IMR-90 (cell line): ENCODE measurements at regions not wholly inside any gene's neighbourhood (a gene's known extent, or its start where the extent isn't known, plus 50 kb on each side); places are given as distances from the start of the nearest gene placed in this dataset.
A peak's percentile ranks its signal among the peaks of the same experiment; 100 is the strongest.

ENCODE experiments used
- ATAC-seq: fragments of 200-7000 bp; cut with Tn5 transposase; 2 replicates; pipeline ENCODE4 v1.9.1; 2020; ENCODE audit warnings: low read depth, mild to moderate bottlenecking, moderate library complexity
- BruUV-seq: library from RNA; stranded (reverse); fragments of 400-500 nt; replicated peaks from 2 replicates; lab custom pipeline; 2021; lab: Mats Ljungman, UMichigan
- CTCF ChIA-PET: fragments of 300-600 bp; formaldehyde crosslinking; extraction: SDS; loops from one replicate; lab custom pipeline; 2021; ENCODE audit warnings: antibody characterized with exemption; lab: Yijun Ruan, JAX
- POLR2A ChIA-PET: fragments of 300-600 bp; sonication (Branson Sonifier 250); formaldehyde crosslinking; loops from one replicate; lab custom pipeline; 2022; ENCODE audit warnings: antibody characterized with exemption; ENCODE audit not compliant: unreplicated experiment; lab: Charles Lee
- DNase-seq: peaks from one replicate; pipeline ENCODE4 v3.0.0; 2013
- H2AFZ ChIP-seq: replicated peaks from 2 replicates; pipeline ENCODE3; 2013; ENCODE audit warnings: low read length, mild to moderate bottlenecking; ENCODE audit not compliant: poor library complexity
- H2AK5ac ChIP-seq: 2 replicates; pipeline ENCODE4 v1.6.1; 2013; ENCODE audit warnings: low read depth, low read length, inconsistent platforms
- H2AK9ac ChIP-seq: replicated peaks from 2 replicates; pipeline ENCODE3; 2013; ENCODE audit warnings: mild to moderate bottlenecking, low read depth, low read length, moderate library complexity; ENCODE audit not compliant: poor library complexity
- H2BK120ac ChIP-seq: 2 replicates; pipeline ENCODE4 v1.6.1; 2013; ENCODE audit warnings: low read depth, low read length, inconsistent platforms
- H2BK15ac ChIP-seq: 3 replicates; pipeline ENCODE4 v1.6.1; 2013; ENCODE audit warnings: low read depth, low read length, inconsistent platforms
- H2BK20ac ChIP-seq: 2 replicates; pipeline ENCODE4 v1.6.1; 2013; ENCODE audit warnings: low read depth, mild to moderate bottlenecking, inconsistent platforms, low read length, moderate library complexity
- H2BK5ac ChIP-seq: 2 replicates; pipeline ENCODE4 v1.6.1; 2013; ENCODE audit warnings: mild to moderate bottlenecking, low read depth, low read length, inconsistent platforms; ENCODE audit not compliant: poor library complexity, severe bottlenecking
- H3K14ac ChIP-seq: replicated peaks from 2 replicates; pipeline ENCODE4 v1.6.1; 2013; ENCODE audit warnings: low read depth, low read length, inconsistent platforms
- H3K18ac ChIP-seq: 2 replicates; pipeline ENCODE4 v1.6.1; 2013; ENCODE audit warnings: low read depth, low read length, control low read depth
- H3K23ac ChIP-seq: 2 replicates; pipeline ENCODE4 v1.6.1; 2013; ENCODE audit warnings: low read depth, low read length, inconsistent platforms
- H3K27ac ChIP-seq: 2 replicates; pipeline ENCODE4 v1.5.1; 2013; ENCODE audit warnings: mild to moderate bottlenecking, control low read depth, low read length; ENCODE audit not compliant: insufficient read depth
- H3K27me3 ChIP-seq: 2 replicates; pipeline ENCODE4 v1.6.1; 2013; ENCODE audit warnings: low read length; ENCODE audit not compliant: control insufficient read depth, insufficient read depth
- H3K36me3 ChIP-seq: 2 replicates; pipeline ENCODE4 v1.6.1; 2013; ENCODE audit warnings: low read length, mixed read lengths; ENCODE audit not compliant: control insufficient read depth, insufficient read depth
- H3K4ac ChIP-seq: 2 replicates; pipeline ENCODE4 v1.6.1; 2013; ENCODE audit warnings: low read depth, low read length, inconsistent platforms
- H3K4me1 ChIP-seq: 2 replicates; pipeline ENCODE4 v1.6.1; 2013; ENCODE audit warnings: low read length, mixed read lengths; ENCODE audit not compliant: control insufficient read depth, insufficient read depth
- H3K4me2 ChIP-seq: 2 replicates; pipeline ENCODE4 v1.6.1; 2013; ENCODE audit warnings: low read depth, mild to moderate bottlenecking, control low read depth, low read length, moderate library complexity
- H3K4me3 ChIP-seq: 2 replicates; pipeline ENCODE4 v1.5.1; 2013; ENCODE audit warnings: low read depth, mild to moderate bottlenecking, control low read depth, low read length, moderate library complexity; ENCODE audit not compliant: insufficient read depth
- H3K56ac ChIP-seq: 2 replicates; pipeline ENCODE4 v1.6.1; 2013; ENCODE audit warnings: low read length, inconsistent platforms; ENCODE audit not compliant: insufficient read depth; ENCODE audit errors: extremely low read depth
- H3K79me1 ChIP-seq, 2 experiments: 2 replicates each; pipeline ENCODE4 v1.6.1; 2013; ENCODE audit warnings: low read length in 2 of 2, inconsistent platforms in 1 of 2, low read depth in 1 of 2
- H3K9ac ChIP-seq: 2 replicates; pipeline ENCODE4 v1.6.1; 2013; ENCODE audit warnings: low read depth, low read length, control low read depth
- H3K9me1 ChIP-seq: 2 replicates; pipeline ENCODE4 v1.6.1; 2013; ENCODE audit warnings: low read length, inconsistent platforms; ENCODE audit not compliant: insufficient read depth
- H3K9me3 ChIP-seq: 2 replicates; pipeline ENCODE4 v1.6.1; 2013; ENCODE audit warnings: low read length; ENCODE audit not compliant: control insufficient read depth, insufficient read depth
- H4K20me1 ChIP-seq: 2 replicates; pipeline ENCODE4 v1.6.1; 2013; ENCODE audit warnings: low read length, inconsistent platforms; ENCODE audit not compliant: insufficient read depth
- H4K5ac ChIP-seq: 2 replicates; pipeline ENCODE4 v1.6.1; 2013; ENCODE audit warnings: mild to moderate bottlenecking, low read depth, low read length, control low read depth
- H4K8ac ChIP-seq, 2 experiments: 2 replicates each; pipeline ENCODE4 v1.6.1; 2013; ENCODE audit warnings: low read depth in 2 of 2, low read length in 2 of 2, control low read depth in 1 of 2, inconsistent platforms in 1 of 2
- H4K91ac ChIP-seq: 2 replicates; pipeline ENCODE4 v1.6.1; 2013; ENCODE audit warnings: low read depth, low read length, inconsistent platforms; ENCODE audit not compliant: insufficient read depth
- CEBPB ChIP-seq: IDR thresholded peaks from 2 replicates; pipeline ENCODE4 v1.6.1; 2012; ENCODE audit warnings: low read depth, low read length, improper control_type of control experiment
- CTCF ChIP-seq: conservative IDR thresholded peaks from 2 replicates; pipeline ENCODE4 v1.5.1; 2012; ENCODE audit warnings: mild to moderate bottlenecking, low read depth, low read length, improper control_type of control experiment
- ELK1 ChIP-seq: fragments of 150-350 bp; IDR thresholded peaks from 2 replicates; pipeline ENCODE4 v1.6.1; 2016; ENCODE audit warnings: low read depth, mild to moderate bottlenecking, low read length, moderate library complexity, borderline replicate concordance
- FOS ChIP-seq: fragments of 150-350 bp; IDR thresholded peaks from 2 replicates; pipeline ENCODE4 v1.6.1; 2016; ENCODE audit warnings: low read depth, low read length
- MAFK ChIP-seq: IDR thresholded peaks from 2 replicates; pipeline ENCODE4 v1.6.1; 2012; ENCODE audit warnings: low read depth, low read length, improper control_type of control experiment
- MAZ ChIP-seq: IDR thresholded peaks from 2 replicates; pipeline ENCODE4 v1.6.1; 2012; ENCODE audit warnings: low read depth, mild to moderate bottlenecking, low read length, improper control_type of control experiment, moderate library complexity, borderline replicate concordance
- MXI1 ChIP-seq: IDR thresholded peaks from 2 replicates; pipeline ENCODE4 v1.6.1; 2012; ENCODE audit warnings: low read depth, mild to moderate bottlenecking, low read length, moderate library complexity, borderline replicate concordance
- NFE2L2 ChIP-seq: fragments of 150-350 bp; IDR thresholded peaks from 2 replicates; pipeline ENCODE4 v1.6.1; 2016; ENCODE audit warnings: low read depth, mild to moderate bottlenecking, low read length
- POLR2A ChIP-seq: IDR thresholded peaks from 2 replicates; pipeline ENCODE4 v1.6.1; 2012; ENCODE audit warnings: mild to moderate bottlenecking, low read depth, low read length
- RCOR1 ChIP-seq: IDR thresholded peaks from 2 replicates; pipeline ENCODE4 v1.6.1; 2012; ENCODE audit warnings: mild to moderate bottlenecking, low read length, improper control_type of control experiment; ENCODE audit not compliant: insufficient replicate concordance
- SMC3 ChIP-seq: fragments of 150-350 bp; IDR thresholded peaks from 2 replicates; pipeline ENCODE4 v1.6.1; 2016; ENCODE audit warnings: low read depth, mild to moderate bottlenecking, antibody characterized with exemption, low read length, moderate library complexity
- WGBS, 2 experiments: methylation state at CpG; one replicate each; pipeline versions ENCODE4 v1.1.5 to v1.1.7; 2013; ENCODE audit warnings: missing lambda C conversion rate in 2 of 2; ENCODE audit not compliant: insufficient read length in 1 of 2; ENCODE audit errors: extremely low coverage in 2 of 2; 5-methylcytosine and 5-hydroxymethylcytosine counted together
- dilution Hi-C: fragments of 300-500 bp; cut with HindIII; formaldehyde crosslinking; loops from one replicate; pipeline ENCODE4 v1.14.3; 2018; ENCODE audit warnings: low sequenced_read_pairs; ENCODE audit not compliant: unreplicated experiment
- in situ Hi-C: fragments of 300-500 bp; cut with MboI; formaldehyde crosslinking; loops from 3 replicates; pipeline ENCODE4 v1.14.3; 2019; ENCODE audit warnings: low sequenced_read_pairs, inconsistent platforms, mixed read lengths
- intact Hi-C: fragments of 100-400 bp; cut with micrococcal nuclease; formaldehyde crosslinking; loops from 2 replicates; pipeline ENCODE4 v1.10.0; 2022

- Histone ChIP-seq H2AK5ac (no peak overlapping the region), H3K14ac (no peak overlapping the region), H3K56ac (no peak overlapping the region), H3K9me3 (no peaks in the 10 kb centered on the region), H3K4ac (no peak overlapping the region), H2BK5ac (no peak overlapping the region), H3K27ac (no peak overlapping the region), H4K5ac (no peak overlapping the region), H2AK9ac (no peak overlapping the region), H3K4me3 (no peak overlapping the region), H3K79me1 (no peaks in the 10 kb centered on the region), H4K8ac (no peak overlapping the region), H3K4me2 (no peak overlapping the region), H4K91ac (no peak overlapping the region), H4K20me1 (no peaks in the 10 kb centered on the region), H3K9ac (no peak overlapping the region), H2BK120ac (no peak overlapping the region), H3K4me1 (peaks cover 4% of the 10 kb centered on the region), H3K27me3 (no peaks in the 10 kb centered on the region), H3K36me3 (no peaks in the 10 kb centered on the region), H2AFZ (no peak overlapping the region), H2BK15ac (no peak overlapping the region), H3K9me1 (no peaks in the 10 kb centered on the region; the same call in 1 of the 2 replicates), H3K23ac (no peak overlapping the region), H2BK20ac (no peak overlapping the region), H3K18ac (no peak overlapping the region)
- in situ Hi-C loops (no loop called here), dilution Hi-C loops (no loop called here), intact Hi-C loops (no loop called here)
- peak; percentile 5 for DNase-seq
- WGBS, 2 experiments, result no CpG with 5 or more reads among the region's 1 CpG
- CTCF ChIA-PET, result no interaction called here
- POLR2A ChIA-PET, result no interaction called here
- no peak for ATAC-seq
- TF ChIP-seq RCOR1 (no peak), ELK1 (no peak), MXI1 (no peak), MAFK (no peak), SMC3 (no peak), CEBPB (no peak), POLR2A (no peak), FOS (no peak), NFE2L2 (no peak), CTCF (no peak), MAZ (no peak)
- no TSS peak for BruUV-seq
Measured at GRCh38 chr7:79534128-79534527, 80.7 kb upstream of the MAGI2 start.
